ENCODE measurements at regions not wholly inside any gene's neighbourhood (a gene's known extent, or its start where the extent isn't known, plus 50 kb on each side); places are given as distances from the start of the nearest gene placed in this dataset.
A peak's percentile ranks its signal among the peaks of the same experiment; 100 is the strongest.
"Not testable (repeated sequence)": the region's sequence is repeated elsewhere in the genome, so short reads cannot be mapped to it uniquely, and the experiment has no call there.

DNA sequence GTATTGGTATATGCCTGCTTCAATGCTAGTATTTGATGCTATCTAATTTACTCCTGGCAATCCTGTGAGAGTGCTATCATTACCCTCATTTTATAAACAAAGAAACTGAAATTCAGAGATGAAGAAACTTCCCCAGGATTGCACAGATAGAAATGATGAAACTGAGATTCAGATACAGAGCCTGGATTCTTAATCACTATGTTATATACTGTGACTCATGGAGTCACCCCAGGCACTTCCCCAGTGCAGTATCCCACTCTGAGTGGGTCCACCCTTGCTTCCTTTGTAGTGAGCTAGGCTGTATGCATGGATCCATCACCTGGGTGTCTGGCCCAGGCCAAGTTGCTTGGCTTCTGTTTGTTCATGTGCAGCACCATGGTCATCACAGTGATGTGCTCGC, 133.9 kb downstream of the TRIM43 start:
- DNase-seq: not testable (repeated sequence)

DNA sequence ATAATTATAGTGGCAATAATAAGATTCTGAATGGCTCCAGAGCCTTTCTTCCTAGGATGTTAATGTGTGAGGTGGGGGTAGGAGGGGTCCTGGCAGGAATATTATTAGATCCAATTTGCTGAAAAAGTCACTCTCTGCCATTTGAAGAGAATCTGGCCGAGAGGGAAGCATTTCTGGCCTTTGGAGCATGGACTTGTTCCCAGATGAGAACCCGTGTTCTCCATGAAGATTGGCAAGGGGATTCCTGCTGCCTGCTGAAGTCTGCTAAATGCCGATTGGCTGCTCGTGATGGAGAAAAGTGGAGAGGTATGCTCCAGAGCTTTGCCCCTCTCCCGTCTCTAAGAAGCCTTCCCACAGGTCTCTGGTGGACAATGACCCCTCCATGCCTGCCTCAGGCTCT, 135.6 kb downstream of the TRIM43 start:
- DNase-seq: peak in 2 of 56 donors; percentile 14

- peak in 51 of 56 donors; percentile 8 to 87 (median 55) for DNase-seq
Measured at GRCh38 chr2:95728878-95729596, 137.2 kb downstream of the TRIM43 start.

DNA sequence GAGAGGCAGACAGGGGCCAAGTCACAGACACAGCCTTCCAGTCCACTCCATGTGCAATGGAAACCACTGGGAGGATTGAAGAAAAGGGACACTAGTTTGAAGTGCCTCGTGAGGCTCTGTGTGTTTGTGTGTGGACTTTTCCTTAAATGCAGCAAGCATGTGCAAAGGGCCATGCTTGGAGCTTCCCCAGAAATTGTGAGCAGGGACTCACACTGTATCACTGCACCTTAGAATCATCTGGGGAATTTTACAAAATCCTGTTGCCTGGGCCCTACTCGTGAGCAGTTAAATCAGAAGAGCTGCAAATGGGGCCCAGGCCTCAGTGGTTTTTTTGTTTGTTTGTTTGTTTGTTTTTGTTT, 137.8 kb downstream of the TRIM43 start:
- no peak for DNase-seq

GRCh38 chr2:95730813-95731212, 139.0 kb downstream of the TRIM43 start:
- no peak for DNase-seq

DNA sequence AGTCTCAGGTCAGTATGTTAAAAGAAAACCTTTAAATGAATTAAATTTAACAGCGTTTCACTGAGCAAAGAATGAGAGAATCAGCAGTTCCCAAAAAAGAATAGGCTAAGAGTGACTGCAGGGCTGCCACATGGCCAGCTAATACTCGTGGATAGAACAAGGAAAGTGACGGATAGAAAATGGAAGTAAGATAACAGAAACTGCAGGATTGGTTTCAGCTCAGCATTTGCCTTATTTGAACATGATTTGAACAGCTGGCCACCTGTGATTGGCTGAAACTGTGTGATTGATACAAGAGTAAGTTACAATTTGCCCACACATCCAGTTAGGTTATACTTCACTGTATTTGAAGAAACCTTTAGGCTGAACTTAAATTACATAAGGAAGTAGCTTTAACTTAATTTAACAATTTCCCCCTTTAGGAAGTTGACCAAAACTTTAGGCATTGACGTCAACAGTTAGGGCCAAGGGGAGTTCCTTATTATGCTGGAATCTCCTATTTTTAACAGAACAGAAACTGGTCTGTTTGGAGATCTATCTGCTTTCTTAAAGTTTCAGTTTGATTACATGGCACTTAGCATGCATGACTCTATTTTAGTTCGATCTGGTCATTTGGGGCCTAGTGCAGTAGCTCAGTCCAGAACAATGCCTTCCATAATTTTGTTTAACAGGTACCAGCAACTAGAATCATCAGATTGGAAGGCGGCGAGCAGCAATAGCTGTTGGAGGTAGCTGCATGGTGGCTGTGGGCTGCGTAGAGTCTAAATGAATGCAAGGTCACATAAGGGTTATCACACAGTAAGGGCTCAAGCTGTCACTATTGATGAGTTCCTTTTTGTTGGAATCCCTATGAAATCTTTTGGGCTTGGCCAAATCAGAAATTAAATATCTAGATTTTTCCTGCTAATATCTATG, 143.4 kb downstream of the TRIM43 start:
- no peak for DNase-seq

- DNase-seq: no peak
Measured at GRCh38 chr2:95738301-95738700, 146.5 kb downstream of the TRIM43 start.

GRCh38 chr2:95752126-95752525, 160.3 kb downstream of the TRIM43 start:
- not testable (repeated sequence) for DNase-seq

- peak in 1 of 56 donors; percentile 23 for DNase-seq
Measured at GRCh38 chr2:95753812-95754211, 162.0 kb downstream of the TRIM43 start.

- DNase-seq: not testable (repeated sequence)
Measured at GRCh38 chr2:95754213-95754612, 162.4 kb downstream of the TRIM43 start.

DNA sequence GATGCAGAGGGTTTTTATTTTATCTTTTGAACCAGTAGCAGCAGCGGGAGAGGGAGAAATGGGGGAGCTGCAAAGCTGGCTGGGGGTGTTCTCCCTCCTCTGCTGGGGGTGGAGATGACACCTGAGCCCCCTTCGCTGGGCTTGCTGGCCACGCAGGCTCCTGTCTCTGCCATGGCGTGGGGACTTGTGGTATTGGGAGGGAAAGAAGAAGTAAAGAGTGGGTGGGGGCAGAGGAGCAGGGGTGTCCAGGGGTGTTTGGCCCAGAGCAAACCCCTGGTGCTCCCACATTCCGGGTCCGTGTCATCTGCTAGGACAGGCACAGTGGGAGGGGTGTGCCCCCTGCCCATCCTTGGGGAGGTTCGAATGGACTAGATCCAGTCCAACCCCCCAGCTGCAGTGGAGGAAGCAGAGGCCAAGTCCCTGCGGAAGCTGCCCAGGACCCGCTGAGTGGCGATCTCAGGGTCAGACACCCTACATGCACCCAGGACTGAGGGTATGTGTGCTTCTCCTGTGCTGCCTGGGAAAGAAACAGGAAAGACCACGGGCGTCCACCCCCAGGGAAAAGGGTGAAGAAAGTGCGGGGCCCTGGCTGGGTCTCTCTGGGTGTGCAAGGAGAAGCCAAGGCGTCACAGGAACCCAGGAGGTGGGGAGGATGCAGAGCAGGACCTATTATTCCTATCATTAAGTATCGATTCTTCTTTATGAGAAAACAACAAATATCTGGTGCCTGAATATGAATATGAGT, 163.2 kb downstream of the TRIM43 start:
- not testable (repeated sequence) for DNase-seq

DNA sequence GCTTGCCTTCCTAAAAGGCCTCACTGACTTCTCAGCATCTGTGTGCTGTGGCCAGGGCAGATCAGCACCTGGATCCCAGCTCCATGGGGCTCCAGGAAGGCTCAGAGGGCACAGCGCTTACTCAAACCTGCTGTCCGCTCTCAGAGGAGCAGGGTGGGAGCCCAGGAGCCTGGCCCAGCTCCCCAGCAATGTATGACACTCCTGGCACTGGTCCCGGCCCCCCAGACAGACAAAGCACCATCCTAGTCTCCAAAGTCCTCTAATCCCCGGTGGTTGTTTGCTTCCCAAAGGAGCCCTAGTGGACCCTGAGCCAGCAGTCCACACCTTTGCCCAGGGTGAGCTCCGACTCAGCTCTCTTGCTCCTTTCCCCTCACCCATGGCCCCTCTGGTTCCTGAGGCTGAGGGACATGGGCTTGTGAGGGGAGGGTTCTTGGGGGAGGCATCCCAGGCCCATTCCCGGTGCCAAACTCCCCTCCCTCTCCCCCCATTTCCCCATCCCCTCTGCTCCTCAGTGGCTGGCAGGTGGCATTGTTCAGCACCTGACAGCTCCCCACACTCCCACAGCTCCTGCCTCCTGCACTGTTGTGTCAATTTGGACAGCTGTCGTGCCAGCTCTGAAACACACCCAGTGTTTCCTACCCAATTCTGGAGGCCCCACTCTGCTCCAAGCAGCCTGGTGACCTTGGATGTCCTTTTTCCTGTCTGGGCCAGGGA, 164.3 kb downstream of the TRIM43 start:
- DNase-seq: not testable (repeated sequence)

- no peak for DNase-seq
Measured at GRCh38 chr2:95757988-95758387, 166.2 kb downstream of the TRIM43 start.

DNA sequence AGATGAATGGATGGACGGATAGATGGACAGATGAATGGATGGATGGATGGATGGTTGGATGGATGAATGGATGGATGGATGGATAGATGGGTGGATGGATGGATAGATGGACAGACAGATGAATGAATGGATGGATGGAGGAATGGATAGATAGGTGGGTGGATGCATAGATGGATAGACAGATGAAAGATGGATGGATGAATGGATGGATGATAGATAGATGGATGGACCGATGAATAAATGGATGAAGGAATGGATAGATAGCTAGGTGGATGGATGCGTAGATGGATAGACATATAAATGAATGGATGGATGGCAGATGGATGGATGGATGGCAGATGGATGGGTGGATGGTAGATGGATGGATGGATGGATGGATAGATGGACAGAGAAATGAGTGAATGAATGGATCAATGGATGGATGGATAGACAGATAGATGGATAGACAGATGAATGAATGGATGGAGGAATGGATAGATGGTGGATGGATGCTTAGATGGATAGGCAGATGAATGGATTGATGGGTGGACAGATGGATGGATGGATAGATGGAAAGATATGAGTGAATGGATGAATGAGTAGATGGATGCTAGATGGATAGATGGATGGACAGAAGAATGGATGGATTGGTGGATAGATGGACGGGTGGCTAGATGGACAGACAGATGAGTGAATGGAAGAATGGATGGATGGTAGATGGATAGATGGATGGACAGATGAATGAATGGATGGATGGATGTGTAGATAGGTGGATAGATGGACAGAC, 167.9 kb downstream of the TRIM43 start:
- DNase-seq: no peak

DNA sequence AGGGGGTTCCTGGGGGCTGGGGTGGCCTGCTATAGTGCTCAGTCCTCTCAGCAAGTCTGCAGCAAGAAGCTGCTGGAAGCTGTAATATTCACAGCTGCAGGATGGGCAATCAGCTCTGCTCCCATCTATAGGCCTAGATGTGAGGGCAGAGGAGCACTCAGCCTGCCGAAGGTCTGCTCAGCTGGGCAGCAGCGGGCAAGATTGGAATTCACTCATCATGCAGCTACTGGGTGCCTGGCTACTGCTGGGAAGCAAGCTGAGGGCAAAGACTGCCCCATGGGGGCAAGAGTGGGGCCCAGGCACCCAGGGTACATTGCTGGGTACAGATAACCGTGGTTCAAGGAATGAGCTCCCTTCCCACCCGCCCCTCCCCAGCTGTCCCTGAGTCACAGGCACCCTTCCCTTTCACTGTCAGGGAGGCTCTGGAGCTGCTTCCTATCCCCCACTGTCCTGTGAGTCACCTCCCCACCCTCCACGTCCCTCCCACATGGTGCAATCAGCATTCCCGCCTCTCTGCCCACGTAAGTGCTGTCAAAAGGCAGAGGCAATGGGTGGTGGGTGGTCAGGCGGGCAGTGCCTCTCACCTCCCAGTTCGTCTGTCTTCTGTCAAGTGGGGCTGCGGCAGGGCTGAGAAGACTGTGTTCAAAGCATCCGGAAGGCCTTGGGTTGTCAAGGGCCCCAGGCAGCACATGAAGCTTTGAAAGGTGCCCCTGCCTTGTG, 169.2 kb downstream of the TRIM43 start:
- peak in 25 of 56 donors; percentile 14 to 74 (median 40) for DNase-seq

DNA sequence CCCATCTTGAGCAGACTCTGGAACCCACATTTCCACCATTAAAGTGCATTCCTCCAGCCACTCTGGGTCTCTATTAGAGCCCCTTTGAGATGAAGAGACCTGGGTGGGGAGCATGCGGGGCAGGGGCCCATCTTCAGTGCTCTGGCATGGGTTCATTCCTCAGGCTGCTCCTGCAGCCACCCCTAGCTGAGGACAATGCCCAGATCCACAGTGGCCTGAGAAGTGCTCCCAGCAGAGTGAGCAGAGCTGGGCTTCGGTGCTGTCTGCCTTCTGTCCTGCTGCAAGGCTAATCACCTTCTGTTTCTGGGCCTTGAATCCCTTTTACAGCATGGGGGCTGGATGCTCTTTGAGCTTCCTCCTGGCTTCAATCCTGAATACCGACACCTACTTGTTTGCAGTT, 169.8 kb downstream of the TRIM43 start:
- no peak for DNase-seq

GRCh38 chr2:95762023-95763021, 170.5 kb downstream of the TRIM43 start:
- DNase-seq: peak in 4 of 56 donors; percentile 9 to 55 (median 30)

DNA sequence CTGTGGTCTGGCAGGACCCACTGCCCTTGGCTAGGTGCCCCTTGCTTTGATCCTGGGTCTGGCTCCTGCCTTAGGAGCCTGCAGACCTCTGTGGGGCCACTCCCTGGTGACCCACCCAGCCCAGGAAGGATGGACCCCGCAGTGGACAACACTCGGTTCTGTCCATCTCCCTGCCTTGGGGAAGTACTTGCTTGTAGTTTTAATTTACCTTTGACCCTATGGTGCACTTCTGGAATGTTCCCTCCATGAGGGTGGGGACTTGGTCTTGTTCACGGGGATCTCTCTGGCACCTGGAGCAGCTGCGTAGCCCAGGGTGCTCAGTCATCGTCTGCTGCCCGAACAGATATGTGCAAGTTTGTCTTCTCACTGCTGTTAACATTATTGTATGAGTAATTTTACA, 171.3 kb downstream of the TRIM43 start:
- not testable (repeated sequence) for DNase-seq
